Panc1 (cell line): ENCODE measurements at regions not wholly inside any gene's neighbourhood (a gene's known extent, or its start where the extent isn't known, plus 50 kb on each side); places are given as distances from the start of the nearest gene placed in this dataset.

ENCODE experiments used
- POLR2AphosphoS5 ChIP-seq: IDR thresholded peaks from 2 replicates; pipeline ENCODE4 v1.6.1; 2012; ENCODE audit warnings: mild to moderate bottlenecking, low read depth, low read length, moderate library complexity
- SIN3A ChIP-seq: IDR thresholded peaks from 2 replicates; pipeline ENCODE4 v1.6.1; 2012; ENCODE audit warnings: low read depth, mild to moderate bottlenecking, low read length, moderate library complexity, borderline replicate concordance; ENCODE audit not compliant: insufficient read depth
- TCF7L2 ChIP-seq: IDR thresholded peaks from 2 replicates; pipeline ENCODE4 v1.6.1; 2011; ENCODE audit warnings: mild to moderate bottlenecking, low read depth, low read length, inconsistent platforms
- TF ChIP-seq, protein P1 (sequence below): fragments of 450-650 bp; IDR thresholded peaks from 2 replicates; pipeline ENCODE4 v1.5.1; 2017; ENCODE audit warnings: mild to moderate bottlenecking
- TF ChIP-seq, protein P2 (sequence below), 2 experiments: IDR thresholded peaks; 2 replicates each; pipeline ENCODE4 v1.6.1; 2011 to 2012; ENCODE audit warnings: low read depth in 2 of 2, control low read depth in 1 of 2, low read length in 1 of 2, mild to moderate bottlenecking in 1 of 2, moderate library complexity in 1 of 2; ENCODE audit not compliant: insufficient read depth in 1 of 2

DNA sequence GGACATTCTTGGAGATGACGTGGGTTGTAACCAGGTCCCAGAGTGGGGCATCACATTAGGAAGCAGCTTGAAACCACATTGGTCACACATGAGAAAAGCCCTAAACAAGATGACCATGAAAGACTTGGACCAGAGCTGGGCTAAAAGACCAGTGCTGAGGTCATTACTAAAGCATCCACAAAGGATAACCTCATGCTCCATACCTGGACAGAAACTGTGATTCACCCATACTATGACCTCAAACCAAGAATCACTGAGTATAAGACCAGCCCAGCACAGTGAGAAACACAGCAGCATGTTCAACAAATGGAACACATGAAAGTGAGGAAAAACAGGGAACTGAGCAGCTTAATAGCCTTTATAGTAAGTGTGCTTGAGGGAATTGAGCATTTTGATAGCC lies 635.5 kb upstream of the NETO1 start:
- TF ChIP-seq, protein P1, sequence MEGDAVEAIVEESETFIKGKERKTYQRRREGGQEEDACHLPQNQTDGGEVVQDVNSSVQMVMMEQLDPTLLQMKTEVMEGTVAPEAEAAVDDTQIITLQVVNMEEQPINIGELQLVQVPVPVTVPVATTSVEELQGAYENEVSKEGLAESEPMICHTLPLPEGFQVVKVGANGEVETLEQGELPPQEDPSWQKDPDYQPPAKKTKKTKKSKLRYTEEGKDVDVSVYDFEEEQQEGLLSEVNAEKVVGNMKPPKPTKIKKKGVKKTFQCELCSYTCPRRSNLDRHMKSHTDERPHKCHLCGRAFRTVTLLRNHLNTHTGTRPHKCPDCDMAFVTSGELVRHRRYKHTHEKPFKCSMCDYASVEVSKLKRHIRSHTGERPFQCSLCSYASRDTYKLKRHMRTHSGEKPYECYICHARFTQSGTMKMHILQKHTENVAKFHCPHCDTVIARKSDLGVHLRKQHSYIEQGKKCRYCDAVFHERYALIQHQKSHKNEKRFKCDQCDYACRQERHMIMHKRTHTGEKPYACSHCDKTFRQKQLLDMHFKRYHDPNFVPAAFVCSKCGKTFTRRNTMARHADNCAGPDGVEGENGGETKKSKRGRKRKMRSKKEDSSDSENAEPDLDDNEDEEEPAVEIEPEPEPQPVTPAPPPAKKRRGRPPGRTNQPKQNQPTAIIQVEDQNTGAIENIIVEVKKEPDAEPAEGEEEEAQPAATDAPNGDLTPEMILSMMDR, result no peak
- TF ChIP-seq POLR2AphosphoS5 (no peak), SIN3A (no peak), TCF7L2 (no peak)
- TF ChIP-seq, protein P2, sequence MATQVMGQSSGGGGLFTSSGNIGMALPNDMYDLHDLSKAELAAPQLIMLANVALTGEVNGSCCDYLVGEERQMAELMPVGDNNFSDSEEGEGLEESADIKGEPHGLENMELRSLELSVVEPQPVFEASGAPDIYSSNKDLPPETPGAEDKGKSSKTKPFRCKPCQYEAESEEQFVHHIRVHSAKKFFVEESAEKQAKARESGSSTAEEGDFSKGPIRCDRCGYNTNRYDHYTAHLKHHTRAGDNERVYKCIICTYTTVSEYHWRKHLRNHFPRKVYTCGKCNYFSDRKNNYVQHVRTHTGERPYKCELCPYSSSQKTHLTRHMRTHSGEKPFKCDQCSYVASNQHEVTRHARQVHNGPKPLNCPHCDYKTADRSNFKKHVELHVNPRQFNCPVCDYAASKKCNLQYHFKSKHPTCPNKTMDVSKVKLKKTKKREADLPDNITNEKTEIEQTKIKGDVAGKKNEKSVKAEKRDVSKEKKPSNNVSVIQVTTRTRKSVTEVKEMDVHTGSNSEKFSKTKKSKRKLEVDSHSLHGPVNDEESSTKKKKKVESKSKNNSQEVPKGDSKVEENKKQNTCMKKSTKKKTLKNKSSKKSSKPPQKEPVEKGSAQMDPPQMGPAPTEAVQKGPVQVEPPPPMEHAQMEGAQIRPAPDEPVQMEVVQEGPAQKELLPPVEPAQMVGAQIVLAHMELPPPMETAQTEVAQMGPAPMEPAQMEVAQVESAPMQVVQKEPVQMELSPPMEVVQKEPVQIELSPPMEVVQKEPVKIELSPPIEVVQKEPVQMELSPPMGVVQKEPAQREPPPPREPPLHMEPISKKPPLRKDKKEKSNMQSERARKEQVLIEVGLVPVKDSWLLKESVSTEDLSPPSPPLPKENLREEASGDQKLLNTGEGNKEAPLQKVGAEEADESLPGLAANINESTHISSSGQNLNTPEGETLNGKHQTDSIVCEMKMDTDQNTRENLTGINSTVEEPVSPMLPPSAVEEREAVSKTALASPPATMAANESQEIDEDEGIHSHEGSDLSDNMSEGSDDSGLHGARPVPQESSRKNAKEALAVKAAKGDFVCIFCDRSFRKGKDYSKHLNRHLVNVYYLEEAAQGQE (IDR thresholded peaks at IDR 0.05; ENCODE audit: insufficient read depth in 1 of 2, low read depth in 2 of 2, low read length in 1 of 2), result no peak
